ENCODE measurements at regions not wholly inside any gene's neighbourhood (a gene's known extent, or its start where the extent isn't known, plus 50 kb on each side); places are given as distances from the start of the nearest gene placed in this dataset.
"Not testable (repeated sequence)": the region's sequence is repeated elsewhere in the genome, so short reads cannot be mapped to it uniquely, and the experiment has no call there.

DNA sequence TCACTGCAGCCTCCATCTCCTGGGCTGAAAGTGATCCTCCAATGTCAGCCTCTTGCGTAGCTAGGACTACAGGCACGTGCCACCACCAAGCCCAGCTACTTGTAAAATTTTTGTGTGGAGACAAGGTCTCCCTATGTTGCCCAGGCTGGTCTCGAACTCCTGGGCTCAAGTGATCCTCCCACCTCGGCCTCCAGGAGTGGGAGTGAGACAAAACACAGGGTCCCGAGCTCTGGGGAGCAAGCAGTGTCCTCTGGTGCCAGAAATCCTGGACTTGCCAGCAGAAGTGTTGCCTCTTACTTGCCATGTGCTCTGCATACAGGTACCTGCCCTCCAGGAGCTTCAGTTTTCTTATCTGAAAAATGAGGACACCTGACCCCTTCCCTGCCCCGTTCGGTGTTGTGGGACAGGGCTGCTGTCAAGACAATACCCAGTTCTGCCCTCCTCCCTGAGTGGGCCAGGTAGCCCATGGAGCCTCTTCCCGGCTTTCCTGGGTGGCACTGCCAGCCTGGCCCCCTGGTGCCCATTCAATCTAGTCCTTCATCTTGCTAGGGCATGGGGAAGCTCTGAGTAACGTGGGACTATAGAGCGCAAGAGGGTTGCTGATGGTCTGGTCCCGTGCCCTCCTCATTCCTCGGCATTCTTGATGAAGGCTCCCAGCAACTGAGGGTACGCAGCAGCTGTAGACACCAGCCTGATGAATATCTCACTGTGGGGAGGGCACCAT lies 164.6 kb downstream of the GOLGA6L4 start:
- Mint-ChIP-seq H3K27ac (no peak overlapping the region), H3K4me1 (no peaks in the 10 kb centered on the region), H3K9me3 (no peaks in the 10 kb centered on the region), H3K4me3 (no peak overlapping the region), H3K36me3 (no peaks in the 10 kb centered on the region), H3K27me3 (peaks cover 34% of the 10 kb centered on the region)
- ATAC-seq: no peak

DNA sequence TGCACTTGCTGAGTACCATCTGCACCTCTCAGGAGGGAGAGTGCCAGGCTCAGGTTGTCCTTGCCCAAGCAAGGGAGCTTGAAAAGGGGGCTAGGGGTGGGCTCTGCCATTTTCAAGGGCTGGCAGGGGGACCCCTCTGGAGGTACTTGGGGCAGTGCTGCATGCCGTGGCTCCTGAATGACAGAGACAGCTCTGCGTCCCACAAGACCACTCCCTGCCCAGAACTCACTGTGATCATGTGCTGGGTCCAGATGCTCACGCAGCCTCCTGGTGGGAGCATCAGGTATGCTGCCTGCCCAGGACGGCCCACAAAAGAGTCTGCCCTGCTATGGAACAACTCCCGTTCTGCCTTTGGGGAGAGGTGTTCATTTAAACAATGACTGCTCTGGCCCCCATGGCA lies 165.2 kb downstream of the GOLGA6L4 start:
- peaks cover 30% of the 10 kb centered on the region for H3K27me3 Mint-ChIP-seq
- H3K9me3 Mint-ChIP-seq: no peaks in the 10 kb centered on the region
- no peak overlapping the region for H3K4me3 Mint-ChIP-seq
- H3K4me1 Mint-ChIP-seq: no peaks in the 10 kb centered on the region
- no peaks in the 10 kb centered on the region for H3K36me3 Mint-ChIP-seq
- H3K27ac Mint-ChIP-seq: no peak overlapping the region
- no peak for ATAC-seq

DNA sequence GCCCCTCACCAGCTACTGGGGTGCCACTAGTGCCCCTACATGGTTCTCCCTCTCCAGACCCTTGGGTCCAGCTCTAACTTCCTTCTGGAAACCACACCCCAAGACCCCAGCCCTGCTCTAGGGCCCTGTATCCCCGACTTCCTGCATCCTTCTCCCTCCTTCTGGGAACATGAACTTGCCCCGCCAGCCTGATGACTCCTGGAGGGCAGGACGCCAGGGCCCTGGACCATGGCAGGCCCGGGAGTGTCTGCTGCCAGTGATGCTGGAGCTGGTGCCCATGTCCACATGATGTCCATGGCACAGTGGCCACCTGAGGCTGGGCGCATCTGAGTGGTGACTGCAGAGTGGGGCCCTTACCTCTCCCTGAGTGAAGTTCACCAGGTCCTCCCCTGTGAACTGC lies 165.9 kb downstream of the GOLGA6L4 start:
- H3K9me3 Mint-ChIP-seq, H3K36me3 Mint-ChIP-seq, H3K4me1 Mint-ChIP-seq, H3K4me3 Mint-ChIP-seq, ATAC-seq, H3K27ac Mint-ChIP-seq: not testable (repeated sequence)
- peaks cover 24% of the 10 kb centered on the region for H3K27me3 Mint-ChIP-seq

GRCh38 chr15:84401891-84402840 lies 166.6 kb downstream of the GOLGA6L4 start:
- H3K27ac Mint-ChIP-seq, H3K9me3 Mint-ChIP-seq, H3K4me1 Mint-ChIP-seq, H3K36me3 Mint-ChIP-seq, H3K4me3 Mint-ChIP-seq, ATAC-seq: not testable (repeated sequence)
- H3K27me3 Mint-ChIP-seq: peaks cover 24% of the 10 kb centered on the region

DNA sequence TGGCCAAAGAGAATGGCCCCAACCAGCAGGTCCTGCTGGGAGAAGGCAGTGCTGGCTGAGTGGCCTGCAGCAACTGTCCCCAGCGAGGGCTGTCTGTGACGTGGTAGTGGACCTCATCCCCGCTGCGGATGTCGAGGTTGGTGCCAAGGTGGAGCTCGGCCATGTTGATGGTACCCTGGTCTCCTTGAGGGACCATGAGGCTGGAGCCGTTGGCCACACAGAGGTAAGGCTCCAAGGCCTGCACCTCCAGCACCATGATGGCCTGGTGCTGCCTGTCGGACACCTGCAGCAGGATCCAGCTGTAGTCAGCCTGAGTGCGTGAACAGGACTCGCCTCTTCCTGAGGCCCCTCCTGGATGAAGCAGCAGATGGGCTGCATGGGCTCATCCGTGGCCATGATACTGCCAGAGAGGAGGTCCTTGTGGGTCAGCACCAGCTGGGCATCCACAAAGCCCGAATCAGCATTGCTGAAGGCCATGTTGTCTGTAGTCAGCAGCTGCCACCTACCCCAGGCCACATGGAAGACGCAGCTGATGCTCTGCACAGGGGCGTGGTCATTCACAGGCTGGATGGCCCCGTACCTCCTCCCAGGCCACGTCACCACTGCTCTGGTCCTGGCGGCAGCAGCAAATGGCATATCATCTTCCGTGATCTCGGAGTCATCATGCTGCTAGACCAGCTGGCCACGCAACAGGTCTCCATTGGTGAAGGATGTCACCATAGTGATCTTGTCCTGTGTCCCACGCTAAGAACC lies 167.5 kb downstream of the GOLGA6L4 start:
- no peaks in the 10 kb centered on the region for H3K36me3 Mint-ChIP-seq
- no peaks in the 10 kb centered on the region for H3K9me3 Mint-ChIP-seq
- H3K27ac Mint-ChIP-seq: no peak overlapping the region
- H3K27me3 Mint-ChIP-seq: peaks cover 18% of the 10 kb centered on the region
- no peak for ATAC-seq
- H3K4me3 Mint-ChIP-seq: no peak overlapping the region
- H3K4me1 Mint-ChIP-seq: no peaks in the 10 kb centered on the region

DNA sequence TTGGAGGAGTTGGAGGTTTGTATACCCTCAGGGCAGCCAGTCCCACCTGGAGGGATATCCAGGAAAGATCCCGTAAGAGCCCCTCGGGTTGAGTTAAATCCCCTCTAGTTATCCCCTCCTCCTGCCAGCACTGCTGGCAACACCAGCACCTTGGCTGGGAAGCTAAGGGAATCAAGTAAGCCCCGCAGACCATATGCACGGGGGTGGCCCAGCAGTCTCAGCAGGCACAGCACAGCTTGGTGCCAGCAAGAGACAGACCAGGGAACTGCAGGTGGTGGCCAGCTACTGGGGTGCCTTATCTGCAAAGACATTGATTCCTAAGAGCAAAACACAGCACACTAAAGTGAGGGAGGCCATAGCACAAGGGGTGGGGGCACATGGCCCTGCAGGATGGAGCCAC lies 173.8 kb downstream of the GOLGA6L4 start:
- H3K4me1 Mint-ChIP-seq, H3K4me3 Mint-ChIP-seq, H3K9me3 Mint-ChIP-seq, ATAC-seq, H3K36me3 Mint-ChIP-seq, H3K27me3 Mint-ChIP-seq, H3K27ac Mint-ChIP-seq: not testable (repeated sequence)

DNA sequence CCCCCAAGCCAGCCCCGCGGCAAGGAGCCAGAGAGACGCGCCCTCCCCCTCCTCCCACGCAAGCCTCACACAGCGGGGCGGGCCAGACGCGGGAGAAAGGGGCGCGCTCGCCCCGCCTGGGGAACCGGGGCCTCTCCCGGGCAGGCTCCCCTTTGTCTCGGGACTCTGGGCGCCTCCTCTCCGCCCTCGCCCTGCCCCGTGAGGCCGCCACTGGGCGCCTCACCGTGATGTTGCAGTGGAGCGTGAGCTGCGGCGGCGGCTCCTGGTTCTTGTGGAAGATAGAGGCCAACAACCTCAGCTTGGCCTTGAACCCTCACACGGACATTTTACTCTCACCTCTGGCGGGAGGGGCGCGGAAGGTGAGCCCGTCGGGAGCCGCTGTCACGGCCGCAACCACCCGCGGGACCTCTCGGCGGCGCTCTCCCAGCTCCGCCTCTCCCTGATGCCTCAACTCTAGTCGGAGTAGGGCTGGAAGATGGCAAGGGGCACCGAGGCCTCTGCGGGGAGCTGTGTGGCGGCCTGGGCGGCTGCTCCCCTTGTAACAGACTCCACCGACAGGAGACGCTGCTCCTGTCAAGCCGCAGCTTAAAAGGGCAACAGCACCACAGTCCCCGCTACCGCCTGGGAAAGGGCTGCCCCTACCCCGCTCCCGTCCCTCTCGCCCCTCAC lies 179.2 kb upstream of the ZSCAN2 start:
- not testable (repeated sequence) for H3K27ac Mint-ChIP-seq, H3K4me3 Mint-ChIP-seq, H3K9me3 Mint-ChIP-seq, H3K4me1 Mint-ChIP-seq, H3K36me3 Mint-ChIP-seq, ATAC-seq, H3K27me3 Mint-ChIP-seq

DNA sequence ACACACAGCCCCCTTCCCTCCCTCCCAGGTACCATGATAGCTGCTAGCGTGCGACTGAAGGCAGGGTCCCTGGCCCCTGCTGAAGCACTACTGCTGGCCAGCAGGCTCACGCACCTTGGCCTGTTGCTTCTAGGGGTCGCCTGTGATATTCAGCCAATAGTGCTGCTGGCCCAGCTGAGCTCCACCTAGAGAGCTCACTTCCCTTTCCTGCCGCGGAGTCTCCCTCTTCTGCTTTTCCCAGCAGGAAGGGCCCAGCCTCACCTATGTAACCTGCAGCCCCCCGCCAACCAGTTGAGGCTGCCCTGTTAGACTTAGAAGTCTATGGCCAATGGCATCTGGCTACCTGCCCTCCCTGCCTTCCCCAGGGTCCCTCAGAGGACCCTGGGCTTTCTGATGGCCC lies 175.5 kb upstream of the ZSCAN2 start:
- ATAC-seq, H3K9me3 Mint-ChIP-seq, H3K27ac Mint-ChIP-seq, H3K4me3 Mint-ChIP-seq, H3K4me1 Mint-ChIP-seq, H3K36me3 Mint-ChIP-seq, H3K27me3 Mint-ChIP-seq: not testable (repeated sequence)

GRCh38 chr15:84473305-84473877 lies 127.4 kb upstream of the ZSCAN2 start:
- H3K4me1 Mint-ChIP-seq: not testable (repeated sequence)

DNA sequence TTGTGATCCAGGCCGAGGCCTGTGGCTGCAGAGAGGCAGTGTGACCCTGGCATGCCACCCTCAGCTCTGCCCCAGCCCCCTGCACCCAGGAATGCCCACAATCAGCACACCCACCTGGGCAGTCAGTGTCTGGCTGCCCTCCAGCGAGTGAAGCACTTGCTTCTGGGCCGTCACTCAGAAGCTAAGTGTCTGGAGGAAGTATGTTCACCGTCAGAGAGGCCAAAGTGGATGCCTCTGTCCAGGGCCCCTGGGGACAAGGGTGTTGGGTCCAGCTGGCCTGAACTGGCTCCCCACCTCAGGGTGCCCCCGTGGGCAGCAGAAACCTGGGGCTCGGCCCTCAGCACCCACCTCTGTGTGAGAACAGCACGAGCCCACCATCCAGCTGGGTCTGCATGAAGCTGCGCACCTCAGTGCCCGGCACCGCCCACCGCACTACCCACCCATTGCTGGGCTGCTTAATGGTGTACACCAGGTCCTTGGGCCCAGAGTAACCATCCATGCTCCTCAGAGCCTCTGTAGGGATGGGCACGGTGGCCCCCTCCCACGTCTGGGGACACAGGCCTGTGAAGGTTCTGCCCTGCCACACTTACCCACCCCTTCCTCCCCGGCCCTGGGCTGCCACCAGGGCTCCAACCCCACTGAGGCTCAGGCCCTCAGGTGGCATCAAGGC lies 124.3 kb upstream of the ZSCAN2 start:
- not testable (repeated sequence) for H3K27ac Mint-ChIP-seq, H3K4me1 Mint-ChIP-seq, H3K27me3 Mint-ChIP-seq, H3K4me3 Mint-ChIP-seq, H3K36me3 Mint-ChIP-seq, H3K9me3 Mint-ChIP-seq
- peak; percentile 37 for ATAC-seq

More at GRCh38 chr15:84473305-84473877, 127.4 kb upstream of the ZSCAN2 start:
- H3K4me3 Mint-ChIP-seq, H3K9me3 Mint-ChIP-seq, H3K36me3 Mint-ChIP-seq, H3K27ac Mint-ChIP-seq, H3K27me3 Mint-ChIP-seq: not testable (repeated sequence)
- ATAC-seq: peak; percentile 39

DNA sequence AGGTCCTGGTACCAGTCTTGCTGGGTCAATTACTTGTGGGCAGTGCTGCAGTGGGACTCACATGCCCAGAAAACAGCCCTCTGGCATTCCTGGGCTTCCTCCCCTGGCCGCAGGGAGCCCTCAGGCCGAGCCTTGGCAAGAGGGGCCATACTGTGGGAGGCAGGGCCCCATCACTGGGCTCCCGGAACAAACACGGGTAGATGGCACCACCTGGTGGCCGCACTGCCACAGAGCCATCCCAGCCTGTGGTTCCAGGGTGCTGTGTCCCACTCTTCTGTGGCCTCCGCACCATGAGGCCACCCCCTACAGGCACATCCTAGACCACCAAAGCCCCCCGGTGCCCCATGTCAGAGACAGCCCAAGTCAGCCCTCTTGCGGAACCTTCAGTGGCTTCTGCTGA lies 123.3 kb upstream of the ZSCAN2 start:
- H3K27ac Mint-ChIP-seq, H3K36me3 Mint-ChIP-seq, H3K4me3 Mint-ChIP-seq, H3K9me3 Mint-ChIP-seq, H3K27me3 Mint-ChIP-seq, H3K4me1 Mint-ChIP-seq: not testable (repeated sequence)
- peak; percentile 85 for ATAC-seq

DNA sequence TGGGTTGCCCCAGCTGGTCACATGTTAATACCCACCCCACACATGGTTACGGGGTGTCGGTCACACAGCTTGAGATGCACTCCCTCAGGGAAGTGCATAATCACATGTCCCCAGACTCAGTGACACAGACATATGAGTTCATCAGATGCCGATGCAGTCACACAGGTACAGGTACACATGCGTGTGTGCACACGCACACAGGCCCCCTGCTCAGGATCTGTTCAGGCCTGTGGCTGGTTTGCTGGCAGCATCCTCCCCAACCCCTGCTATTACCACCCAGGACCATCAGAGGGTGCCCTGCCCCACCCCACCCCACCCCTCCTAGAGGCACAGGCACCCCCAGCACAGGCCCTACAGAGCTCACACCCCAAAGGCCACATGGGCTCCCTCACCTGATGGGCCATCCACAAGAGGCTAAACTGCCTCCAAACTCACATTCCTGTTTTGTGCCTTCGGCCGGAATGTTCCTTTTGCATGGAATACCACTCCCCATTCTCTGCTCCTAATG lies 120.6 kb upstream of the ZSCAN2 start:
- H3K27ac Mint-ChIP-seq, H3K36me3 Mint-ChIP-seq, H3K9me3 Mint-ChIP-seq, H3K27me3 Mint-ChIP-seq, H3K4me1 Mint-ChIP-seq, H3K4me3 Mint-ChIP-seq: not testable (repeated sequence)
- ATAC-seq: peak; percentile 39

- not testable (repeated sequence) for H3K27ac Mint-ChIP-seq, ATAC-seq, H3K36me3 Mint-ChIP-seq, H3K27me3 Mint-ChIP-seq, H3K4me1 Mint-ChIP-seq, H3K9me3 Mint-ChIP-seq, H3K4me3 Mint-ChIP-seq
Measured at GRCh38 chr15:84483859-84484258, 117.0 kb upstream of the ZSCAN2 start.

DNA sequence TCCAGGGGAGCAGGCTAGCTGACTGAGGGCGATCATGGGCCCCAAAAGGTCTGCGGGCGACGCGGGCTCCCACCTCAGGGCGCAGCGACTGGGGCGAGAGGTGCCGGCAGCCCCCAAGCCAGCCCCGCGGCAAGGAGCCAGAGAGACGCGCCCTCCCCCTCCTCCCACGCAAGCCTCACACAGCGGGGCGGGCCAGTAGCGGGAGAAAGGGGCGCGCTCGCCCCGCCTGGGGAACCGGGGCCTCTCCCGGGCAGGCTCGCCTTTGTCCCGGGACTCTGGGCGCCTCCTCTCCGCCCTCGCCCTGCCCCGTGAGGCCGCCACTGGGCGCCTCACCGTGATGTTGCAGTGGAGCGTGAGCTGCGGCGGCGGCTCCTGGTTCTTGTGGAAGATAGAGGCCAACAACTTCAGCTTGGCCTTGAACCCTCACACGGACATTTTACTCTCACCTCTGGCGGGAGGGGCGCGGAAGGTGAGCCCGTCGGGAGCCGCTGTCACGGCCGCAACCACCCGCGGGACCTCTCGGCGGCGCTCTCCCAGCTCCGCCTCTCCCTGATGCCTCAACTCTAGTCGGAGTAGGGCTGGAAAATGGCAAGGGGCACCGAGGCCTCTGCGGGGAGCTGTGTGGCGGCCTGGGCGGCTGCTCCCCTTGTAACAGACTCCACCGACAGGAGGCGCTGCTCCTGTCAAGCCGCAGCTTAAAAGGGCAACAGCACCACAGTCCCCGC lies 100.5 kb upstream of the ZSCAN2 start:
- not testable (repeated sequence) for ATAC-seq, H3K27ac Mint-ChIP-seq, H3K4me1 Mint-ChIP-seq, H3K27me3 Mint-ChIP-seq, H3K4me3 Mint-ChIP-seq, H3K36me3 Mint-ChIP-seq, H3K9me3 Mint-ChIP-seq
